T-helper 9 cell (primary cell): ENCODE measurements at regions not wholly inside any gene's neighbourhood (a gene's known extent, or its start where the extent isn't known, plus 50 kb on each side); places are given as distances from the start of the nearest gene placed in this dataset.

Experiments
- DNase-seq: peaks from one replicate; pipeline ENCODE4 v3.0.0-alpha.2; 2020

DNA sequence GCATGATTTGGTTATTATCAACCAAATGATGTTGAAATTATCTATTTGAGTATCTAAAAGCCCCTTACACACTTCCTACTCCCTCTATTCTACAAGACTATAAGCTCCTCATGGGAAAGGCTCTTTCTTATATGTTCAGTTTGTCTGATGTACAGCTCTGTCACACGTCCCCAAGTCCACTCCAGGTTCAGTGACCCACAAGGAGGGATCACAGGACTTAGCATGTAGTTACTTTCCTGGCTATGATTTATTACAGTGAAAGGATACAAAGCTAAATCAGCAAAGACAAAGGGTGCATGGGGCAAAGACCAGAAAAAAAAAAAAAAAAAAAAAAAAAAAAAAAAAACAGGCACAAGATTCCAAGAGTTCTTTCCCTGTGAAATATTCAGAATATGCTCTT is 125.6 kb upstream of the TMEM106B start:
- DNase-seq: no peak

DNA sequence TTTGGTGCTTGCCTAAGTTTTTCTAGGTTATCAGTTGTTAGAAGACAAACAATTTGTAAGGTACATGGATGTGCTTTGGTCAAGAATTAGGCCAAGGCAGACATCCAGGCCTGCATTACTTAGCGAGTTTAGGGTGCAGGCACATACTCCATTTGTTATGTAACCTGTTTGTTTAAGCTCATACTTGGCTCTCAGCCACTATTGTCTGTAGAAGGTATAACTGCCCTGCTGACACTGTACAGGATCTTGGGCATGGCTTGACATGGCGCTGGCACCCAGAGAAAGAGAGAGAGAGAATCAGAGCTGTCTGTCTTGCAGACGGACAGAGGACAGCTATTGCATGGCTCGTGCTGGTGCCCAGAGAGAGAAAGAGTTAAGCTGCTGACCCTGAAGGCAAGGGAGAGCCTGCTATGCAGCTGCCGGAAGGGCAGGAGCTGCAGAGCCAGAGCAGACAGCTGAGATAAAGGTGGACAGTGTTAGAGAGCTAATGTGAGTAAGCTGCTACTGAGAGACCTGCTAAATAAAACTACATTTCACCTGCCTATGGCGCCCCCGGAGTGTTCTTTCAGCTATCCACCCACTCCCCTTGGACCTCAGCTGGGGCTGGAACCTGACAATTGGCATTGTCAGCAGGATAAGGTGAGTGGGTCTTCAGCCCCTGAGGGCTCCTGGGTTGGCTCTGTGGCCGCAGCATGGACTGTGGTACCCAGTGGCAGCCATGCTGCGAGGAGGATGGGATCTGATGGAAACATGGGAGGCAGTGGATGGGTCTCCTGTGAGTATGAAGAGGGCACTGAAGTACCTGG is 120.9 kb upstream of the TMEM106B start:
- no peak for DNase-seq

DNA sequence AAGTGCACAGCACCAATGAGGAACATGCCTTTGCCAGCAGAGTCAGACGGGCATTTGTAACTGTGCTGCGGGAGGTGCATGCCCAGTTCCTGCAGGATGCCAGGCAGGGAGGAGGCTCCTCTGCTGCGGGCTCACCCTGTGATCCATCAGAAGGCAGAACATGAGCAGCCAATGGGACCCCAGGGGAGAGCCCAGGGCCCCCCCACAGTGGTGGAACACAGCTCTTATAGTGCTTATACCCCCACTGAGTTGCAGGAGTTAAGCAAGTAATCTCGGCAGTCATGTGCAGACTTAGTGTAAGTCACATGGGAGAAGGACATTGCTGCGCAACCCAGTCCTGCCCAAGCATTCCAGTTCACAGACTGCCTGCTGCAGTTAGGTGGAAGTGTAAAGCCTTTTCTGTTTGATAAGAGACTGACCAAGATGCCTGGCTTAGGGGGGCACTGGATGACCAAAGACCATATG is 120.3 kb upstream of the TMEM106B start:
- DNase-seq: no peak

DNA sequence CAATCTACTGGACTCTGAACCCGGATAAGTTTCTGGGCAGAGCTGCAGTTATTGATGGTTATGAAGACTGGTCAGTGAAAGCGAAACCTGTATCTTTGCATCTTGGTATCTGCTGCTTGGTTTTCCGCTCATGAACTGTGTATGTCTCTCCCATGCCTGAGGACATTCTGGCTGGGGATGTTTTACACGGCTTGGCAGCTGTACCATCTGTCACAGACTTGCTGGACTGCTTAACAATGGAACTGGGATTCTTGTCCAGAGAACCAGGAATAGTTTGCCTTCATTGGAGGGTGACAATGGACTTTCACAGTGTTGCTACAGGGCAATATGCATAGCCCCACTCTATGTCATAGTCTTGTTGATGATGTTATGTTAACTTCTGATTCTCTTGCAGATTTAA is 119.9 kb upstream of the TMEM106B start:
- no peak for DNase-seq

DNA sequence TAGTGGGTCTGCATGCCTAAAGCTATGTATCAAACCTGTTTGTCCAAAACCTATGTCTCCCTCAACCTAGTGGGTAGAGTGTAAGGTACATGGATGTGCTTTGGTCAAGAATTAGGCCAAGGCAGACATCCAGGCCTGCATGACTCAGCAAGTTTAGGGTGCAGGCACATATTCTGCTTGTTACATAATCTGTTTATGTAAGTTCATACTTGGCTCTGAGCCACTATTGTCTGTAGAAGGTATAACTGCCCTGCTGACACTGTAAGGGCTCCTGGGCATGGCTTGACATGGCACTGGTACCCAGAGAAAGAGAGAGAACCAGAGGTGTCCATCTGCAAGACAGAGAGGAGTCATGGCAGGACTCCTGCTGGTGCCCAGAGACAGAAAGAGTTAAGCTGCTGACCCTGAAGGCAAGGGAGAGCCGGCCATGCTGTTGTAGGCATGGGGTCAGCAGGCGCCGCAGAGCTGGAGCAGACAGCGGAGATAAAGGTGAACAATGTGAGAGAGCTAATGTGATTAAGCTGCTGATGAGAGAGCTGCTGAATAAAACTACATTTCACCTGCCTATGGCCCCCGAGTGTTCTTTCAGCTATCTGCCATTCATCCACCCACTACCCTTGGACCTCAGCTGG is 118.5 kb upstream of the TMEM106B start:
- DNase-seq: no peak

DNA sequence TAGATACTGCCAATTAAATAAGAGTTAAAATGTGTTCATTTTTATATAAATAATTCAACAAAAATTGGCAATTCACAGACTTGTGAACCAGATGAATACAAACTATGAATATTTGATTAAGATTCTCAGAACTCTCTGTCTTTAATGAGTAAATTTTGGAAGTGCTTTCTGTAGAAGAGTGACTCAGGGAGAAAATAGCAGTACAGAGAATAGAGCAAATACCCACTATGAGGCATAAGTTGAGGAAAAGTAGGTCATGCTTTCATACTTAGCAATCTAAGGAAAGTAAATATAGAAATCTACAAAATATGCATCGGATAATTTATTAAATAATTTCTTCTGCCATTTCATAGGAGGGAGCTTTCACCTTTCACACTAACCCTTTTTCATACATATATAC is 117.7 kb upstream of the TMEM106B start:
- DNase-seq: no peak

DNA sequence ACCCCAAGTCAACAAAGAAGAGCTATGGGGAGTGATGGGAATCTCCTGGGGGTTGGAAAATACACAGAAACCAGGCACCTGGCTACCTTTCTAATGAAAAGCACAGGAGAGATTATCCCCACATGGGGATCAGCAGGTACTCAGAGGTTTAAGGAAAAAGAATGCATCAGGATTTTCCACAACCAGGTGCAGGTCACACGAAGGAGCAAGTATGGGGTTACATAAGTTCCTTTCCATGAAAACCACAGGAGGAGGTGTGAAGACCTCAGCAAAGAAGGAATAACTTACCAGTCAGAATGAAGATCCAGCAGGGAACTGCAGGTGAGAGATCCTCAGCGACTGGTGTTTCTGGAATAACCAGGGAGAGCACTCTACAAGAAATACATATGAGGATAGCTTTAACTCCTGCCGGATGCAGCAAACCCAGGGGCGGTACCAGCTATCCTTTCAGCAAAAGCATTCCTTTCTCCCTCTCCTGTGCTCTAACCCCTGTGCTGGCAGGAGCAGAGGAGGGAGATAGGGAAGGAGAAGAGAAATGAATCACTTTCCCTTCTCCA is 116.7 kb upstream of the TMEM106B start:
- DNase-seq: no peak

DNA sequence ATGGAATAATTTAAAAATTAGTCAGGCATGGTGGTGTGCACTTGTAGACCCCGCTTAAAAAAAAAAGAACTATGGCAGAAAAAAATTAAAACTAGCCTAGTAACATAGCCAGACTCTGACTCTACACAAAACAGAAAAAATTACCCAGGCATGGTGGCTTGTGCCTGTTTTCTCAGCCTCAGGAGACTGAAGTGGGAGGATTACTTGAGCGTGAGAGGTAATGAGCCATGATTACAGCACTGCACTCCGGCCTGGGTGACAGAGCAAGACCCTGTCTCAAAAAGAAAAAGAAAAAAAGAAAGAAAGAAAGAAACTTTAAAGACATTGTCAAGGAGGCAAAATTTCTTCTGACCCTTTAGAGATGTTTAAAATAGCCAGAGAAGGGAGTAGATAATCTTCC is 109.0 kb upstream of the TMEM106B start:
- no peak for DNase-seq

DNA sequence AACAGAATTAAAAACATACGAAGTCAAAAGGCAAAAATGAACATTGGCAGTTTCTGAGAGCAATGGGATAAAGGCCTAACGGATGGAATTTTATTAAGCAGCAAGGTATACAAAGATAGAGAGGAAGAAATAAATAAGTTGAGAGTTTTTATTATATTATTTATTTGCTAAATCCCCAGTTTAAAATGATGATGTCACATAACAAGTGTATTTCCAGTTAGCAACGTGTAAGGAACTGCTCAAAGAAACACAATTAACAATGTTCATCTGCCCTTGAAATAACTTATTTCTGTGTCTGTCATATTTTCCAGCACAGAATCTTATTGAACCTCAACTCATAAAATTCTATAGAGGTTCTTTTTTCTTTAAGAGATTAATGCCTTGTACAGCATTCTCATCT is 108.6 kb upstream of the TMEM106B start:
- DNase-seq: no peak

DNA sequence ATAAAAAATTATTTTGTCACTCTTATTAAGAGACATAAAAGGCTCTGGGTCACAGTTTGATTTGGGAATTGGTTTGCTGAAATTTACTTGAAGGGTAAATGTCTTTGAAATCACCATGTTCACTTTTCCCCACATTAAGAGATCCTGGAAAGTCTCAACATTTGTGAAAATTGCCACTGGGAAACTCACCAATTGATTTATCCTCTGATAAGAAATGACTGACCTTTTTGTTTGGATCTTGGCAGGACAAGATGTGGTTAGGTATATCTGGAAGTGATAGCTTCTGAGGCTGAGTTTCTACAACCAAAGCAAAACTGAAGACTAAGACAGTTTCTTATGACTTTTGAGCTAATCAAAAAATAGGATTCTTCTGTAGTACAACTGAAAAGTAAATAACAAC is 107.1 kb upstream of the TMEM106B start:
- DNase-seq: no peak

DNA sequence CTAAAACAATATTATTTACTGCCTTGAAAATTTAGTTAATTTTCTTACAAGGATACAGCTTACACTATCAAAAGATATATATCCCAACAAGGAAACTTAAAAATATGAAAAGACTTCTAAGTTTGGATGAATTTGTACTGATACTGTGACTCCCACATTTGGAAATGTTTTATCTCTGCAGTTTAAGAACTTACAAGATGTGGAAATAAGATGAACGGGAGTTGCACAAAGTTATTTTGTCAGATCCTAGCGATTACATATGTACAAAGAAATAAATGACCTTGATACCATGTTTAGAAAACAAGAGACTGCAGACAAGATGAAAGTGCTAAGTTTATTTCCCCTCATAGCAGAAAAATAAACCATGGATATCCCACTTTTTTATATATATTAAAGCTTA is 103.7 kb upstream of the TMEM106B start:
- no peak for DNase-seq

DNA sequence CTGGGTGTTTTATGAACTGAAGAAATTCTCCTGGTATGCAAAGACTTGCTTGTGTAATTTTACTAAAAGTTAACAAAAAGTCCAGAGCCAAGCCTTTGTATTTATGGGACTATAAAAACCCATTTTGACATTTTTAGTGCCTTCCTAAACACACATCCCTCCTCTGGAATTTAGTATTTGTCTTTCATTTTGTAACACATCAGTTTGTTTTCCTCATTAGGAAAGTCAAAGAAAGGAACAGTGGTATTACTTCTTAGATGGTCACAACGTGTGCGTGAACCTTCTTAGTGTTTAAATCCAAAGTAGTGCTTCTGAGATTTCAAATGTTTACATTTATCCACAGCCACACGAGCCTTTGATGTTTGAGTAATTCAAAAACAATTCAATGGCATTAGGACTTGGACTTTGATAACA is 103.2 kb upstream of the TMEM106B start:
- no peak for DNase-seq

DNA sequence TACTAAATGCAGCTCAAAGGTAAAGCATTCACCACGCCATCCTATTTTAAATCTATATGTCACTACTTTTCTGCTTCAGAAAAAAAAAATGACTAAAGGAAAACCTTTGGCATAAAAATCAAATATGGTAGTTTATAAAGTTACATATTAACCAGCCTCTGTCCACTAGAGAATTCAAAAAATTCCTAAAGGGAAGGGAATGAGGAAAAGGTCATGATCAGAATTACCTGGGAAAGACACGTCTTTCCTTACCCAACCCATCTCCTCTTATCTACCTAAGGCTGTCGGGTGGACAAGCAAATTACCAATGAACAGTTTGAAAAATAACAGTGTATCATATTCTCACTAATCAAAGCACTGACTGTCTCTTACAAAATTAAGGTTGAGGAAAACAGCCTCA is 100.7 kb upstream of the TMEM106B start:
- DNase-seq: no peak

DNA sequence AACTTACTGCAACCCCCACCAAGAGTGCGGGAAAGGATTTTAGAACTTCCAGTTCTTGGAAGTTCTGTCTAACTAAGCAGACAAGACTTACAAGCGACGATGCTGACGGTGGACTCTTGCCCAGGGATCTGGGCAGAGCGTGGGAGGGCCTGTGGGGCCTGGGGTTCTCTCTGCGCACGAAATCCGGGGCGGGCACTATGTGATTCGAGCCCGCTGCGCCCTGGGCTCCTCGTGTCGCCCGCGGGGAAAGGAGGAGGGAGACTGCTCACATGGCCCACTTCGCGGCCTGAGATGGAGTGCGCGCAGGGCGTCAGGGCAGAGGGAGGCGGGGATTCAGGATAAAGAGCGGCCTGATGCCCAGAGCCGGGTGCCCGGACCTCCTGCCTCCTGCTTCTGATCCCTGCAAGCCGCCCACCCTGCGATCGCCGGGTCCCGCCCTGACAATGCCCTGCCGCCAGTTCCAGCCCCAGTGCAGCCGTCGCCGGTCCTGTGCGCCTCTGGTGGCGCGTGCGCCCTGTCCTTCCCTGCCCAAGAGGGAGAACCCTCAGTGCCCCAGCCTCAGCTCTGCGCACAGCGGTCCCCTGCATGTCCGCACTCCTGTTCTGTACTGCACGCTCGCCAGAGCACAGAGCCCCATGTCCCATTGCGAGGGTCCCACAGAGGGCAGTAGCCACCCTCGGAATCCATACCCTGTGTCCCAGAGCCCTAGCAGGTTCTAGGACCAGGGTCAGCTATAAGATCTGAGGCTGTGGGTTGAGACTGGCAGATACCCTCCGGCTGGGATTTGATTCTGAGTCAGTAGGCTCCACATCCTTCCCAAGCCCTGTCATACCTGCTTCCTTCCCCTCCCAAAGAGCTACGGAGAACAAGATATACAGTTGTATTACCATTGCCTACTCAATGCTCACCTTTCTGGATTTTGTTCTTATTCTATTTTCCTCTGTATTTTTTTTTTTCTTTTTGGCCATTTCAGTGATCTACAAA is 99.4 kb upstream of the TMEM106B start:
- DNase-seq: no peak

DNA sequence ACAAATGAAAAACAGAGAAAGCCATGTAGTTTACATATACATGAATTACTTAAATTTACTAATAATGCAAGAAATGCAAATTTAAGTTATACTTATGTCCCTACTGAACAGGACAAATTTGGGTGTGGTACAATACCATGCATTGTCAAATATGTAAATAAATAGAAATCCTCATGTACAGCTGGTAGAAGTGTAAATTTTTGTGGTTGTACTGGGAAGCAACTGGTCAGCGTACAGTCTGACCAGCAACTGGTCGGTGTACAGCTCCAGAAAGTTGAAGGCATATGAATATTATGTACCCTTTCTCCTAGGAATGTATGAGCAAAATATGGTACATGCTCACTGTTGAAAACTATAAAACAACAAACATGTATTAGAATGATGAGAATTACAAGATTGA is 93.9 kb upstream of the TMEM106B start:
- DNase-seq: no peak

DNA sequence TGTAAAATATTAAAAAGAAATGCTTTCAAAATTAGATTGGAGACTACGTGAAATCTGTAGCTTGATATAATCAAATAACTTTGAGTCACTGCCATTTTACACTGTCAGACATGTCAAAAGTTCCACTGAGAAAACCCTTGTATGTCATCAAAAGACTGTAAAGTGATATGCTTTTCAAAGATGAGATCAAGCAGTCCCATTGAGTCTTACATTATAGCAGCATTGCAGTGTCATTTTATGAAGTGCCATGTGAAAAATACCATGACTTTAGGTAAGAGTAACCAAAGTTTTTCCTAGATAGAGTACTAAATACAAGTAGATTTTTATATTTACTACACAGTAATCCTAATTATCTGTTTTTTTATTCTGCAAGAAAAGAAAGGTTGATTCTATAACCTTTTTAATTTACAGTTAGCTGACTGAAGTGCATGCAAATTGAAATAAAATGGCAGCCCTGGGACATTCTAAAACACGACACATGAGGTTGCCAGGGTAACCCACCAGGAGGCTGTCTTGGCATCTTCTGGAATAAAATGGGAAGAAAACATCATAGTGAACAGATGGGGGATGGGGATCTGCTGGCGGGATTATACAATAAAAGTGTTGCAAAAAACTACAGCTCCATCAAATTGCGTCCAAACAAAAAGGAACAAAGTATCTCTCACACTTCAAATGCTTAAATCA is 91.3 kb upstream of the TMEM106B start:
- no peak for DNase-seq

DNA sequence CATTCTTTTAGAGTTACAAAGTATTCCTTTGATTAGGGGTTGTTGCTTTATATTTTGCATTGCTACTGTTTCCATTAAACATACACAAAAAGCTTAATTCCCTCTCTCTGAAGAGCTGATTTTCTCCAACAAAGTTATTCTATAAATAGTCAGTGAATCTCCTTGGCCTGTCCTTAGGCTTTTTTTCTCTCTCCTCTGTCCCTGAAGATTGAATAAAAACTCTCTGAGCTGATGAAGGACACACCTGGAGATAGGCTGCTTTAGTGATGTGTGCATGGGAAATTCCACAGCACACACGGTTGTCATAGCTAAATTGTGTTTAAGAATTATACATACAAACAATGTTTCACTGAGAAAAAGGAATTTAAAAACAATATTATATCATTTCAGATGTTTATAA is 90.5 kb upstream of the TMEM106B start:
- DNase-seq: no peak

DNA sequence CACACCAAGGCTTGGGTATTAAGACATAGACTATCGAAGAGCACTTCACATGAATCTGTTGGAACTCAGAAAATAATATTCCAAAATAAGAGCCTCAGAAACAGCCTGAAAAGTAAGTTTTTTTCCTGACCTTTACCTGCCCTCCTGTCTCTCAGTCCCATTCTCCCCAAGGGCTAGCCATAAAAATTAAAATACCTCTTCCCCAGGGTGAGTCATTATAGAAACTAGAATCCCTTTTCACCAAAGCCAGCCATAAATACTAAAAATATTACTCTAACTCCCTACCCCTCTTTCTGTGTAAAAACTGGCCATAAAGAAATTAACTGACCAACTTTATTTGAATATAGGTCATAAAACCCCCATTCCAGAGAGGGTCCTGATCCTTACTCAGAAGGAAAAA is 87.9 kb upstream of the TMEM106B start:
- no peak for DNase-seq

DNA sequence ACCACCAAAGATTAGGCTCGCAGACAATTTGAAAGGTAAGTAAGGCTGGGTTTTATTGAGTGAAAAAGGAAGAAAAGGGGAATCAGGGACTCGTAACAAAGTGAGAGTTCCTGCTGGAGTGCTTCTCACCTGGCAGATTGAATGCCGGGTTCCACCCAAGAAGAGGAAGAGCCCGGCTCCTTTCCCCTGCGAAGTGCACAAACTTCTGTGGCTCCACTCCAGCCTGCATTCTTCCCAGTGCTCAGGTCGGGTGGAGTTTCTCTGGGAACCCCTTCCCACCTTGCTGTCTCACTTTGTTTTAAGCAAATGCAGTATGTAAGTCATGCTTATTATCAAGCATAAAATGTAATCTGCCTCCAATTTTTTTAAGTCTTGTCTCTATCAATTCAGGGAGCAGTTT is 87.1 kb upstream of the TMEM106B start:
- no peak for DNase-seq

DNA sequence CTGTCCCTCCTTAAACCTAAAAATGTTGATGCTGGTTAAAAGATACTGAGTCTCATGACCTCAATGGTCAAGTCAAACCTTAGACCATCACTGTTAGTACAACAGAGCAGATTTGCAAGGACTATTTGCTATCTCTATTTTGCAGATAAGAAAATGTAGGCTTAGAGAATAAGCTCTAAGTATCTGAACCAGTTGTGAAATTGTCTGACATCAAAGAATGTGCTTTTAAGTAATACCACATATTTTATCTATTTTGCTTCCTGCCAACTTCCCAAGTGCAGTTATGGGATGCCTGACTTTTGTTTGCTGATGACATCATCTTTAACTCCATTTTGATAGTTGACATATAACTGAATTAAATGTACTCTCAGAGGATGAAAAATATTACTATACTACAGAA is 83.6 kb upstream of the TMEM106B start:
- no peak for DNase-seq

DNA sequence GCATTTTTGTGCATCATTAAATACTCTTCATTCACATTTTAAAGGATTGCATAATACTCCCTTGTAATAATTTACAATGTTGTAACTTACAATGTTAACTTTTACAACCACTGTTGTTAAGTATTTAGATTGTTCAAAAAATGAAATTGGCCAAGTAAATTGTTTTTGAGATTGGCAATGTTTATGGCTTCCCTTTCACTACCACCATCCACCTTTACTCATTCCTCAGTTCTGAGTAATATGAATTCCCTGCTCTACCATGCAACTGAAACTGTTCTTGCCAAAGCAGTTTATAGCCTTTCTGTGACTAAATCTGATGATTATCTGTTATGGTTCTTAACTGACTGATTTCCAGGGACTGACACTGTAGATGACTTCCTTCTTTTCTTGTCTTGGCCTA is 80.5 kb upstream of the TMEM106B start:
- DNase-seq: no peak

DNA sequence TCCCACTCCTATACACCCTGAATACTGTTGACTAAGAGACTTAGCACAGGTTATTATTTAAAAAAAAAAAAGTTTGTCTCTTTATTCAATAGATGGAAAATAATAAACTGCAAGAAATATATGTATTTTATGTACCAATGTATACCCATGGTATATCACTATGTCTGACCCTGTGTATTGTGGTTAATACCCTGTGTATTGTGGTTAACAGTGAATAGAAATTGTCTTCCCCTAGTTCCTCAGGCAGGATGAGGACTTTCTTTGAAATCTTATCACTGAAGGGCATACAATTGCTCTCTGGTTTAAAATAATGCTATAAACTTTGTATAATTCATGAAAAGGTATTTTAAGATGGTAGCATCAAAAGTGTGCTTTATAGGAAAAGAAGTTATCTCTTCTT is 80.0 kb upstream of the TMEM106B start:
- no peak for DNase-seq

DNA sequence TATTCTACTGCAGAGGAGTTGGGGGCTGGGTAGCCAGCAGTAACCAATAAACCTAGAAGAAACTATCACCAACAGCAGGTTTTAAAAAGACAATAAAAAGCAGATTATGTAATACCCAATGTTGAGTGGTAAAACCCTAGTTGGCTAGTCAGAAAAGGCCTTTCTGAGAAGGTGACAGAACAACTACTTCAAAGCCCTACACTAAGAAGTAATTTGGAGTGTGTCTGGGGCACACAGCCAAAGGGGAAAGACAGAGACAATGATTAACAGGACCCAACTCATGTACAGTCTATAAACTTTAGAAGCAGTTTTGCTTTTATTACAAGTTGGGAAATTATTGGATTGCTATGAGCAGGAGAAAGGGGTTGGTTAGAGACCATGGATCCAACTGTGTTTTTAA is 77.2 kb upstream of the TMEM106B start:
- DNase-seq: no peak
